H1 (cell line): ENCODE measurements at regions not wholly inside any gene's neighbourhood (a gene's known extent, or its start where the extent isn't known, plus 50 kb on each side); places are given as distances from the start of the nearest gene placed in this dataset.

Source experiments
- CTCF ChIA-PET: fragments of 300-600 bp; sonication (Branson Sonifier 250); formaldehyde crosslinking; loops from one replicate; lab custom pipeline; 2021; ENCODE audit not compliant: partially characterized antibody; lab: Charles Lee
- POLR2A ChIA-PET: fragments of 300-600 bp; sonication (Branson Sonifier 250); formaldehyde crosslinking; loops from one replicate; lab custom pipeline; 2021; ENCODE audit warnings: inconsistent platforms; ENCODE audit not compliant: partially characterized antibody; lab: Charles Lee
- DNase-seq, 2 experiments: peaks; one replicate each; pipeline versions ENCODE4 v3.0.0 to v3.0.0-alpha.2; 2010 to 2022; ENCODE audit warnings: low spot score in 2 of 2, low read depth in 1 of 2, mixed read lengths in 1 of 2
- FAIRE-seq: peaks from 2 replicates; lab custom pipeline; 2011; peaks lifted over from hg19 to GRCh38; lab: Jason Lieb, UNC
- H2AFZ ChIP-seq: 2 replicates; pipeline ENCODE4 v1.8.1; 2012; ENCODE audit warnings: low read length, inconsistent platforms
- H2AK5ac ChIP-seq: 2 replicates; pipeline ENCODE4 v1.6.1; 2013; ENCODE audit warnings: low read depth, low read length
- H2BK120ac ChIP-seq: replicated peaks from 2 replicates; pipeline ENCODE3; 2013; ENCODE audit warnings: low read depth, low read length, inconsistent platforms
- H2BK12ac ChIP-seq: 2 replicates; pipeline ENCODE4 v1.6.1; 2013; ENCODE audit warnings: low read depth, low read length
- H2BK15ac ChIP-seq: 2 replicates; pipeline ENCODE4 v1.6.1; 2013; ENCODE audit warnings: low read length
- H2BK20ac ChIP-seq: 2 replicates; pipeline ENCODE4 v1.6.1; 2013; ENCODE audit warnings: low read length
- H2BK5ac ChIP-seq: 2 replicates; pipeline ENCODE4 v1.6.1; 2013; ENCODE audit warnings: low read depth, low read length
- H3K14ac ChIP-seq: 2 replicates; pipeline ENCODE4 v1.6.1; 2013; ENCODE audit warnings: inconsistent platforms; ENCODE audit not compliant: insufficient read length
- H3K18ac ChIP-seq: 2 replicates; pipeline ENCODE4 v1.6.1; 2013; ENCODE audit warnings: low read length; ENCODE audit errors: extremely low read depth
- H3K23ac ChIP-seq: 2 replicates; pipeline ENCODE4 v1.6.1; 2013; ENCODE audit warnings: inconsistent platforms; ENCODE audit not compliant: insufficient read length
- H3K23me2 ChIP-seq: 2 replicates; pipeline ENCODE4 v1.6.1; 2013; ENCODE audit warnings: low read depth, low read length
- H3K27ac ChIP-seq: 2 replicates; pipeline ENCODE4 v1.6.1; 2011; ENCODE audit warnings: low read depth, low read length, inconsistent platforms
- H3K27me3 ChIP-seq, 4 experiments: replicated peaks in 1 of 4; 1 replicate in 1 of 4; 2 replicates in 3 of 4; pipeline versions ENCODE4 v1.6.1 to v1.8.1; 2011 to 2013; ENCODE audit warnings: low read length in 3 of 4, mild to moderate bottlenecking in 3 of 4, inconsistent platforms in 2 of 4, mixed read lengths in 2 of 4, moderate library complexity in 1 of 4; ENCODE audit not compliant: control insufficient read depth in 3 of 4, insufficient read depth in 3 of 4; ENCODE audit errors: extremely low read depth in 1 of 4
- H3K36me3 ChIP-seq, 4 experiments: 2 replicates each; pipeline versions ENCODE4 v1.6.1 to v1.8.1; 2011 to 2013; ENCODE audit warnings: mild to moderate bottlenecking in 4 of 4, low read length in 3 of 4, moderate library complexity in 2 of 4, control low read depth in 1 of 4, inconsistent platforms in 1 of 4; ENCODE audit not compliant: insufficient read depth in 4 of 4, control insufficient read depth in 2 of 4
- H3K4ac ChIP-seq: replicated peaks from 2 replicates; pipeline ENCODE3; 2013; ENCODE audit warnings: low read length, low read depth, mixed read lengths, inconsistent platforms; ENCODE audit not compliant: insufficient read length
- H3K4me1 ChIP-seq, 4 experiments: replicated peaks in 1 of 4; 1 replicate in 1 of 4; 2 replicates in 3 of 4; pipeline versions ENCODE4 v1.6.1 to v1.8.1; 2011 to 2013; ENCODE audit warnings: low read length in 3 of 4, inconsistent platforms in 2 of 4, mixed read lengths in 1 of 4; ENCODE audit not compliant: insufficient read depth in 4 of 4, control insufficient read depth in 3 of 4
- H3K4me2 ChIP-seq, 2 experiments: 2 replicates each; pipeline versions ENCODE4 v1.6.1 to v1.8.1; 2011 to 2013; ENCODE audit warnings: low read depth in 2 of 2, low read length in 2 of 2, control low read depth in 1 of 2, inconsistent platforms in 1 of 2, mild to moderate bottlenecking in 1 of 2; ENCODE audit not compliant: insufficient read depth in 1 of 2
- H3K4me3 ChIP-seq, 4 experiments: fragments of 200-600, 300-600 bp in 1 of 4; sonication (generic), shearing (Covaris generic), sonication (Bioruptor Twin) in 1 of 4; 2 replicates each; pipeline versions ENCODE4 v1.5.1 to v1.8.1; 2011 to 2016; ENCODE audit warnings: low read length in 4 of 4, low read depth in 3 of 4, control low read depth in 2 of 4, inconsistent platforms in 2 of 4, mild to moderate bottlenecking in 2 of 4, mixed read lengths in 1 of 4, moderate library complexity in 1 of 4; ENCODE audit not compliant: insufficient read depth in 2 of 4; ENCODE audit errors: extremely low read depth in 1 of 4
- H3K56ac ChIP-seq: replicated peaks from 2 replicates; pipeline ENCODE3; 2013; ENCODE audit warnings: low read depth, mild to moderate bottlenecking, mixed read lengths, low read length, inconsistent platforms; ENCODE audit not compliant: insufficient read length
- H3K79me1 ChIP-seq: 2 replicates; pipeline ENCODE4 v1.6.1; 2013; ENCODE audit warnings: low read depth, low read length, control low read depth
- H3K79me2 ChIP-seq, 2 experiments: 2 replicates each; pipeline versions ENCODE4 v1.6.1 to v1.8.1; 2012 to 2013; ENCODE audit warnings: low read length in 2 of 2, mild to moderate bottlenecking in 2 of 2, inconsistent platforms in 1 of 2; ENCODE audit not compliant: insufficient read depth in 2 of 2, control insufficient read depth in 1 of 2
- H3K9ac ChIP-seq, 4 experiments: replicated peaks in 1 of 4; 1 replicate in 1 of 4; 2 replicates in 3 of 4; pipeline versions ENCODE4 v1.6.1 to v1.8.1; 2011 to 2013; ENCODE audit warnings: low read depth in 3 of 4, low read length in 3 of 4, control low read depth in 2 of 4, mild to moderate bottlenecking in 2 of 4, moderate library complexity in 2 of 4, inconsistent platforms in 1 of 4; ENCODE audit errors: extremely low read depth in 1 of 4
- H3K9me3 ChIP-seq, 2 experiments: 2 replicates each; pipeline versions ENCODE4 v1.6.1 to v1.8.1; 2012 to 2013; ENCODE audit warnings: mild to moderate bottlenecking in 2 of 2, moderate library complexity in 2 of 2, control low read depth in 1 of 2, inconsistent platforms in 1 of 2, low read depth in 1 of 2, low read length in 1 of 2, mixed read lengths in 1 of 2; ENCODE audit not compliant: insufficient read depth in 2 of 2
- H4K20me1 ChIP-seq, 2 experiments: replicated peaks in 1 of 2; 2 replicates each; pipeline versions ENCODE3 to v1.8.1; 2011 to 2013; ENCODE audit warnings: inconsistent platforms in 2 of 2, low read length in 2 of 2, mild to moderate bottlenecking in 1 of 2; ENCODE audit not compliant: insufficient read depth in 2 of 2, control insufficient read depth in 1 of 2
- H4K5ac ChIP-seq: 2 replicates; pipeline ENCODE4 v1.6.1; 2013; ENCODE audit warnings: low read length, low read depth, mixed read lengths, inconsistent platforms; ENCODE audit not compliant: insufficient read length
- H4K8ac ChIP-seq: 2 replicates; pipeline ENCODE4 v1.8.0; 2013; ENCODE audit warnings: mild to moderate bottlenecking, moderate library complexity, low read length, inconsistent platforms; ENCODE audit not compliant: insufficient read depth; ENCODE audit errors: extremely low read depth
- H4K91ac ChIP-seq: replicated peaks from 2 replicates; pipeline ENCODE3; 2013; ENCODE audit warnings: low read length, mixed read lengths, inconsistent platforms; ENCODE audit not compliant: insufficient read length
- HDAC2 ChIP-seq, 2 experiments: fragments of 300-600 bp in 1 of 2; sonication (generic) in 1 of 2; IDR thresholded peaks; 2 replicates each; pipeline ENCODE4 v1.6.1; 2011 to 2012; ENCODE audit warnings: low read depth in 2 of 2, low read length in 2 of 2, mild to moderate bottlenecking in 2 of 2, moderate library complexity in 2 of 2, borderline replicate concordance in 1 of 2, inconsistent platforms in 1 of 2
- MAFK ChIP-seq: IDR thresholded peaks from 2 replicates; pipeline ENCODE4 v1.6.1; 2012; ENCODE audit warnings: low read depth, mild to moderate bottlenecking, improper control_type of control experiment, low read length
- TF ChIP-seq, protein P1 (sequence below): IDR thresholded peaks from 2 replicates; pipeline ENCODE4 v1.6.1; 2012; ENCODE audit warnings: inconsistent platforms

DNA sequence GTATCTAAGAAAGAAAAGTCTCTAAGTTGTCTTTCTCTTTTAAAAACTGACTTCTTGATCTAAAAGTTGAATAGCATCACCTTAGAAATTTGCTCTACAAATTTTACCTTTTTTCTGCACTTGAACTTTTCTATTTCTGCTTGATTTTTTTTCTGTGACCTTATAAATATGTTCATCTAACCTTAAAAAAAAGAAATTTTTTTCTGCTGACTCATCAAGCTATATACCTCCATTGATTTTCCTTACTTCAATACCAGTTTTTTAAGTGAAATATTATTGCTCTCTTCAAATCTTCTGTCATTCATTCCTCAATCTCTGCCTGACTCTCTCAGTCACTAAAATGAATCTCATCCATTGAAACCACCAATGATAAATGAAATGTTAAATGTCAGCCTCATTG lies 910.1 kb downstream of the GALC start:
- Histone ChIP-seq H3K79me2 (no peaks in the 10 kb centered on the region), H3K18ac (no peak overlapping the region), H2BK20ac (no peak overlapping the region), H2BK15ac (no peak overlapping the region), H3K4me1 (peaks cover 0 to 4% (median 2%) of the 10 kb centered on the region in 4 experiments; a peak in 2 of 7 replicates), H3K56ac (no peak overlapping the region), H3K79me1 (no peaks in the 10 kb centered on the region), H2AFZ (no peak overlapping the region), H3K9ac (no peak overlapping the region), H3K4me3 (no peak overlapping the region), H3K9me3 (no peaks in the 10 kb centered on the region), H3K27me3 (no peaks in the 10 kb centered on the region), H2BK120ac (no peak overlapping the region), H2BK5ac (no peak overlapping the region), H3K27ac (no peak overlapping the region), H4K8ac (no peak overlapping the region), H3K23ac (no peak overlapping the region), H4K91ac (no peak overlapping the region), H3K4ac (no peak overlapping the region), H4K5ac (no peak overlapping the region), H2BK12ac (no peak overlapping the region), H3K4me2 (no peak overlapping the region), H3K23me2 (no peaks in the 10 kb centered on the region; the same call in 1 of the 2 replicates), H2AK5ac (no peak overlapping the region), H3K36me3 (no peaks in the 10 kb centered on the region), H3K14ac (no peak overlapping the region), H4K20me1 (no peaks in the 10 kb centered on the region)
- ChIA-PET CTCF (interaction anchor here (1.1 to 1.8 kb wide), 3 partner anchors 12 to 18 kb away, joined by 3 to 6 read pairs (median 3); no protein-coding TSS in a partner anchor), POLR2A (no interaction called here)
- FAIRE-seq, result no peak
- TF ChIP-seq MAFK (peak; percentile 78; the same call in 1 of the 2 replicates), HDAC2 (IDR thresholded peaks at IDR 0.05; ENCODE audit: borderline replicate concordance in 1 of 2, low read depth in 2 of 2, low read length in 2 of 2) (no peak)
- TF ChIP-seq, protein P1, sequence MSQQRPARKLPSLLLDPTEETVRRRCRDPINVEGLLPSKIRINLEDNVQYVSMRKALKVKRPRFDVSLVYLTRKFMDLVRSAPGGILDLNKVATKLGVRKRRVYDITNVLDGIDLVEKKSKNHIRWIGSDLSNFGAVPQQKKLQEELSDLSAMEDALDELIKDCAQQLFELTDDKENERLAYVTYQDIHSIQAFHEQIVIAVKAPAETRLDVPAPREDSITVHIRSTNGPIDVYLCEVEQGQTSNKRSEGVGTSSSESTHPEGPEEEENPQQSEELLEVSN, result no peak
- DNase-seq, result no peak
